Non-pigmented ciliary epithelial cell (primary cell): ENCODE measurements at regions not wholly inside any gene's neighbourhood (a gene's known extent, or its start where the extent isn't known, plus 50 kb on each side); places are given as distances from the start of the nearest gene placed in this dataset.

Experiments
- DNase-seq: peaks from one replicate; pipeline ENCODE4 v3.0.0-alpha.2; 2010; ENCODE audit warnings: low read depth

- DNase-seq: no peak
Measured at GRCh38 chr13:50071379-50071778, 56.1 kb downstream of the KCNRG start.

- DNase-seq: no peak
Measured at GRCh38 chr13:50072676-50073075, 57.4 kb downstream of the KCNRG start.

- DNase-seq: no peak
Measured at GRCh38 chr13:50073340-50073739, 58.1 kb downstream of the KCNRG start.

- no peak for DNase-seq
Measured at GRCh38 chr13:50074843-50075242, 59.6 kb downstream of the KCNRG start.

- no peak for DNase-seq
Measured at GRCh38 chr13:50075619-50076097, 60.4 kb downstream of the KCNRG start.

GRCh38 chr13:50077431-50077830 is 62.2 kb downstream of the KCNRG start:
- no peak for DNase-seq

- DNase-seq: no peak
Measured at GRCh38 chr13:50078231-50078894, 63.1 kb downstream of the KCNRG start.

GRCh38 chr13:50078895-50079654 is 63.8 kb downstream of the KCNRG start:
- no peak for DNase-seq

- no peak for DNase-seq
Measured at GRCh38 chr13:50079655-50080202, 64.5 kb downstream of the KCNRG start.

GRCh38 chr13:50080203-50080910 is 65.1 kb downstream of the KCNRG start:
- no peak for DNase-seq

- DNase-seq: no peak
Measured at GRCh38 chr13:50080911-50081678, 65.9 kb downstream of the KCNRG start.

- peak; percentile 93 for DNase-seq
Measured at GRCh38 chr13:50081679-50082425, 66.6 kb downstream of the KCNRG start.

- DNase-seq: no peak
Measured at GRCh38 chr13:50082426-50083281, 67.4 kb downstream of the KCNRG start.

- DNase-seq: no peak
Measured at GRCh38 chr13:50085063-50085462, 69.8 kb downstream of the KCNRG start.

- DNase-seq: no peak
Measured at GRCh38 chr13:50089633-50090032, 74.4 kb downstream of the KCNRG start.

- DNase-seq: no peak
Measured at GRCh38 chr13:50090211-50090610, 75.0 kb downstream of the KCNRG start.

GRCh38 chr13:50094615-50095293 is 79.5 kb downstream of the KCNRG start:
- DNase-seq: no peak

GRCh38 chr13:50098693-50099092 is 83.4 kb downstream of the KCNRG start:
- no peak for DNase-seq

- DNase-seq: no peak
Measured at GRCh38 chr13:50099473-50099872, 84.2 kb downstream of the KCNRG start.

- DNase-seq: no peak
Measured at GRCh38 chr13:50101590-50101989, 86.3 kb downstream of the KCNRG start.
